Loucy (cell line): ENCODE measurements at regions not wholly inside any gene's neighbourhood (a gene's known extent, or its start where the extent isn't known, plus 50 kb on each side); places are given as distances from the start of the nearest gene placed in this dataset.
A peak's percentile ranks its signal among the peaks of the same experiment; 100 is the strongest.

Source experiments
- H2AFZ ChIP-seq: fragments of 200-600 bp; sonication (generic); 2 replicates; pipeline ENCODE4 v1.6.0; 2016; ENCODE audit warnings: antibody characterized with exemption, mild to moderate bottlenecking, low read length, moderate library complexity
- H3F3A ChIP-seq: fragments of 200-600 bp; 2 replicates; pipeline ENCODE4 v1.6.0; 2016; ENCODE audit warnings: antibody characterized with exemption, low read depth, mild to moderate bottlenecking
- H3K27me3 ChIP-seq: fragments of 200-600 bp; sonication (generic); 2 replicates; pipeline ENCODE4 v1.6.1; 2014; ENCODE audit warnings: low read length, mild to moderate bottlenecking; ENCODE audit not compliant: insufficient read depth, poor library complexity, severe bottlenecking
- H3K36me3 ChIP-seq: fragments of 200-600 bp; sonication (generic); 2 replicates; pipeline ENCODE4 v1.6.1; 2016; ENCODE audit warnings: low read length; ENCODE audit not compliant: insufficient read depth
- H3K4me1 ChIP-seq: fragments of 200-600 bp; sonication (generic); 2 replicates; pipeline ENCODE4 v1.5.1; 2014; ENCODE audit warnings: low read length, mild to moderate bottlenecking; ENCODE audit not compliant: insufficient read depth, poor library complexity, severe bottlenecking
- H3K4me2 ChIP-seq: fragments of 200-600 bp; sonication (generic); 2 replicates; pipeline ENCODE4 v1.6.0; 2014; ENCODE audit warnings: antibody characterized with exemption, low read length, low read depth, mild to moderate bottlenecking; ENCODE audit not compliant: poor library complexity, severe bottlenecking
- H3K4me3 ChIP-seq: fragments of 200-600 bp; sonication (generic); 2 replicates; pipeline ENCODE4 v1.5.1; 2014; ENCODE audit warnings: low read length, mild to moderate bottlenecking, mixed read lengths; ENCODE audit not compliant: poor library complexity, severe bottlenecking
- H3K79me2 ChIP-seq: fragments of 200-600 bp; sonication (generic); 2 replicates; pipeline ENCODE4 v1.6.1; 2014; ENCODE audit warnings: low read length; ENCODE audit not compliant: insufficient read depth
- H3K9ac ChIP-seq: fragments of 200-600 bp; sonication (generic); 2 replicates; pipeline ENCODE4 v1.6.0; 2014; ENCODE audit warnings: mild to moderate bottlenecking, low read depth, low read length, moderate library complexity; ENCODE audit not compliant: poor library complexity, severe bottlenecking
- H3K9me2 ChIP-seq: fragments of 200-600 bp; sonication (generic); replicated peaks from 2 replicates; pipeline ENCODE4 v1.6.1; 2016; ENCODE audit warnings: low read depth, low read length, mixed read lengths
- H3K9me3 ChIP-seq: fragments of 200-600 bp; sonication (generic); 2 replicates; pipeline ENCODE4 v1.6.1; 2014; ENCODE audit warnings: mild to moderate bottlenecking, antibody characterized with exemption, low read length, low read depth; ENCODE audit not compliant: insufficient read depth
- H4K20me1 ChIP-seq: fragments of 200-600 bp; sonication (generic); 2 replicates; pipeline ENCODE4 v1.6.0; 2014; ENCODE audit warnings: antibody characterized with exemption, low read length, mild to moderate bottlenecking; ENCODE audit not compliant: insufficient read depth, poor library complexity, severe bottlenecking
- EZH2phosphoT487 ChIP-seq: fragments of 200-600 bp; IDR thresholded peaks from 2 replicates; pipeline ENCODE4 v1.6.1; 2018; ENCODE audit warnings: antibody characterized with exemption, mild to moderate bottlenecking, moderate library complexity, borderline replicate concordance
- TF ChIP-seq, protein P1 (sequence below): fragments of 200-600 bp; sonication (generic); conservative IDR thresholded peaks from 2 replicates; pipeline ENCODE4 v1.5.1; 2014; ENCODE audit warnings: mild to moderate bottlenecking, antibody characterized with exemption, low read length

DNA sequence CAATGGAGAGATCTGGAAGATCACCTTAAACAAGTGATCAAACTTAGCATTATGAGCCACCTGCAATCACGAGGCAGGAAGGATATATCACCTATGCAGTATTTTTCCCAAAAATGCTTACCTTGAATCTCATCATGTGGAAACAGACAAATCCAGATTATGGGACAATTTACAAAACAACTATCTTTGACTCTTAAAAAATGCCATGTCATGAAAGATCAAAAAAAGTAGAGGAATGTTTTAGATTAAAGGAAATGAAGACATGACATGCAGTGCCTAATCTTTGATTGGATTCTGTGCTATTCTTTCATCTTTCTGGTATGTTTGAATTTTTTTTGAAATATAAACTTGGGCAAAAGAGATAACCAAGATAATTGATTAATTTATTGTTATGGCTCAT is 95.9 kb downstream of the KPNA2 start:
- Histone ChIP-seq H3K9me3 (no peaks in the 10 kb centered on the region), H4K20me1 (no peaks in the 10 kb centered on the region), H3F3A (no peaks in the 10 kb centered on the region), H3K9me2 (no peaks in the 10 kb centered on the region), H3K27me3 (no peaks in the 10 kb centered on the region), H3K4me3 (no peak overlapping the region), H3K4me2 (no peak overlapping the region), H3K79me2 (peaks cover 6% of the 10 kb centered on the region; the same call in 1 of the 2 replicates), H3K9ac (no peak overlapping the region), H2AFZ (no peak overlapping the region), H3K4me1 (peaks cover 17% of the 10 kb centered on the region), H3K36me3 (peaks cover 51% of the 10 kb centered on the region)
- no peak for TF ChIP-seq EZH2phosphoT487
- TF ChIP-seq, protein P1, sequence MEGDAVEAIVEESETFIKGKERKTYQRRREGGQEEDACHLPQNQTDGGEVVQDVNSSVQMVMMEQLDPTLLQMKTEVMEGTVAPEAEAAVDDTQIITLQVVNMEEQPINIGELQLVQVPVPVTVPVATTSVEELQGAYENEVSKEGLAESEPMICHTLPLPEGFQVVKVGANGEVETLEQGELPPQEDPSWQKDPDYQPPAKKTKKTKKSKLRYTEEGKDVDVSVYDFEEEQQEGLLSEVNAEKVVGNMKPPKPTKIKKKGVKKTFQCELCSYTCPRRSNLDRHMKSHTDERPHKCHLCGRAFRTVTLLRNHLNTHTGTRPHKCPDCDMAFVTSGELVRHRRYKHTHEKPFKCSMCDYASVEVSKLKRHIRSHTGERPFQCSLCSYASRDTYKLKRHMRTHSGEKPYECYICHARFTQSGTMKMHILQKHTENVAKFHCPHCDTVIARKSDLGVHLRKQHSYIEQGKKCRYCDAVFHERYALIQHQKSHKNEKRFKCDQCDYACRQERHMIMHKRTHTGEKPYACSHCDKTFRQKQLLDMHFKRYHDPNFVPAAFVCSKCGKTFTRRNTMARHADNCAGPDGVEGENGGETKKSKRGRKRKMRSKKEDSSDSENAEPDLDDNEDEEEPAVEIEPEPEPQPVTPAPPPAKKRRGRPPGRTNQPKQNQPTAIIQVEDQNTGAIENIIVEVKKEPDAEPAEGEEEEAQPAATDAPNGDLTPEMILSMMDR: no peak

DNA sequence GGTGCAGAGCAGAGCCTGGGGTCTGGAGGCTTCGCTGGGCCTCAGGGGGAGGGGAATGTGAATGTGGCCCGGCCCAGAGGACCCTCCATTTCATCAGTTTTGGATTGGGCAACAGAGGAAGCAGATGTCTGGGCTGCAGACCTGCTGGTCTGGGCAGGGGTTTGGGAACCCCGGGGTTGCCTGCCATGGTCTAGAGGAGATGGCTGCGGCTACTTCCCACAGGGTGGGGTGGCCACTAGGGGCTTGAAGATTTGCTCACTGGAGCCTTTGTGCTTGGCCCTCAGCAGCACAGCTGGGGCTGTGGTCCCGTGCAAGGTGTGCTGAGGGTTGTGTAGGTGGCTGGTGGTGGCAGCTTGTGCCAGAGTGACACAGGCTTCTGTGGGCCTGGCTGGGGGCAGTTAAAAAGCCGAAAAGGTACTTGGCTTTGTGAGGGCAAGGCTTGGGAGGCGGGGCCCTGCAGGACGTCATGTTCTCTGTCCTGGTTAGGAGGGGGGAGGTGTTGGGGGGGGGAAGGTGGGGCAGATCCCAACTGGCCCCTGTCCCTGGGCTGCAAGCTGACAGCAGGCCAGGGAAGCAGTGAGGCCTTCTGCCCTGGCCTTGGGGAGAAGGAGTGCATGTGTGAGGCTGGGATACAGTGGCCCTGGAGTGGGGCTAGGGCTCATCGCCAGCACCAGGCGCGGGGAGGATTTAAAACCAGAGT is 98.0 kb downstream of the KPNA2 start:
- TF ChIP-seq, protein P1: 0 out of 2 replicates have a peak, but pooled peaks have one; percentile 12
- TF ChIP-seq EZH2phosphoT487: no peak
- no peaks in the 10 kb centered on the region for H3K4me1 ChIP-seq
- no peaks in the 10 kb centered on the region for H3K27me3 ChIP-seq

DNA sequence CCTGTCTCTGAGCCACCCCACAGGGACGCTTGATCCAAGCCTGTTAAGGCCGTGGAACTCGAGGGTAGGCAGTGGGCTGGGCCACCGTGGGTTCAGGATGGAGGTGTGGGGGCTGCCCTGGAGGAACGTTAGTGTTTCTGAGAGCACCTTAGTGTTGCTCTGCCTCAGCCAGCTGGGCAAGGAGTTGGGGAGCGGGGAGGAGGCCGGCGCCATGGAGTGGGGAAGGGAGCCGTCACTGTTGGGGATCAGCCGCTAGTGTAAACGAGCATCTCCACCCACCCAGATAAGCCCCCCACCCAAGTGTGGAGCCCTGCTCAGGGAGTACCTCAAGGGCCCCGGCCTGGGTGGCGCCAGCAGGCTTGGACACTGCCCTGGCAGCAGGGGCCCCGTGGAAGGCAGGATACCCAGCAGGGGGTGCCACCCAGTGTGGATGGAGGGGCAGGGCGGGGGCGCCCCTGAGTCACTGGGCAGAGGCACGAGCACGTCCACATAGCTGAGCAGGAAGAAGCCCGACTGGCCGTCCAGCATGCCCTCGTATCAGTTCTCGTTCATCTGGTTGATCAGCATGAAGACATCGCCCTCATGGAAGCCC is 98.6 kb downstream of the KPNA2 start:
- Histone ChIP-seq H3K79me2 (0 out of 2 replicates have a peak, but pooled peaks cover 2% of the 10 kb centered on the region), H3K9ac (no peak overlapping the region), H3K36me3 (peaks cover 32% of the 10 kb centered on the region), H3K4me1 (no peaks in the 10 kb centered on the region), H3K4me2 (no peak overlapping the region), H2AFZ (no peak overlapping the region), H3K4me3 (no peak overlapping the region), H4K20me1 (no peaks in the 10 kb centered on the region), H3K27me3 (no peaks in the 10 kb centered on the region), H3F3A (no peaks in the 10 kb centered on the region), H3K9me2 (no peaks in the 10 kb centered on the region), H3K9me3 (no peaks in the 10 kb centered on the region)
- TF ChIP-seq, protein P1: no peak
- TF ChIP-seq EZH2phosphoT487: no peak

More for the DNA sequence above, 98.0 kb downstream of the KPNA2 start:
- Histone ChIP-seq H4K20me1 (no peaks in the 10 kb centered on the region), H3K9me2 (no peaks in the 10 kb centered on the region), H2AFZ (no peak overlapping the region), H3K36me3 (peaks cover 37% of the 10 kb centered on the region), H3K4me3 (no peak overlapping the region), H3K9ac (no peak overlapping the region), H3K4me2 (no peak overlapping the region), H3K79me2 (0 out of 2 replicates have a peak, but pooled peaks cover 2% of the 10 kb centered on the region), H3K9me3 (no peaks in the 10 kb centered on the region), H3F3A (no peaks in the 10 kb centered on the region)
